B cell (primary cell): ENCODE measurements at regions not wholly inside any gene's neighbourhood (a gene's known extent, or its start where the extent isn't known, plus 50 kb on each side); places are given as distances from the start of the nearest gene placed in this dataset.

Experiments
- ATAC-seq: fragments of 200-7000 bp; cut with Tn5 transposase; one replicate; pipeline ENCODE4 v1.10.0; 2021; ENCODE audit warnings: low read depth, mild to moderate bottlenecking, moderate number of reproducible peaks, moderate library complexity
- CTCF ChIA-PET: fragments of 350-600 bp; sonication (Branson Sonifier 250); formaldehyde crosslinking; loops from one replicate; lab custom pipeline; 2021; ENCODE audit warnings: antibody characterized with exemption, inconsistent platforms; lab: Charles Lee
- POLR2A ChIA-PET: fragments of 350-600 bp; sonication (Branson Sonifier 250); formaldehyde crosslinking; loops from one replicate; lab custom pipeline; 2021; ENCODE audit warnings: antibody characterized with exemption; lab: Charles Lee
- DNase-seq: peaks from one replicate; pipeline ENCODE4 v3.0.0; 2013
- H2AFZ ChIP-seq: 2 replicates; pipeline ENCODE4 v1.6.1; 2012; ENCODE audit warnings: mild to moderate bottlenecking, low read depth, low read length; ENCODE audit not compliant: insufficient read depth, poor library complexity, severe bottlenecking
- H3K27ac ChIP-seq, 2 donors: 1 replicate in 1 of 2; 2 replicates in 1 of 2; pipeline ENCODE4 v1.5.1; 2012 to 2013; ENCODE audit warnings: low read length in 2 of 2, mild to moderate bottlenecking in 2 of 2, moderate library complexity in 1 of 2
- H3K27me3 ChIP-seq, 4 experiments: fragments of 200-600 bp in 1 of 4; sonication (generic) in 1 of 4; replicated peaks in 1 of 4; 1 replicate in 2 of 4; 2 replicates in 2 of 4; pipeline versions ENCODE4 v1.6.1 to v1.7.0; 2013 to 2016; ENCODE audit warnings: low read length in 3 of 4, mild to moderate bottlenecking in 2 of 4, mixed read lengths in 1 of 4, moderate library complexity in 1 of 4; ENCODE audit not compliant: insufficient read depth in 4 of 4, control insufficient read depth in 3 of 4; ENCODE audit errors: control extremely low read depth in 1 of 4
- H3K36me3 ChIP-seq, 2 experiments: replicated peaks in 1 of 2; 1 replicate in 1 of 2; 2 replicates in 1 of 2; pipeline versions ENCODE4 v1.6.1 to v1.7.1; 2013; ENCODE audit warnings: low read length in 1 of 2; ENCODE audit not compliant: insufficient read depth in 2 of 2, control insufficient read depth in 1 of 2; ENCODE audit errors: control extremely low read depth in 1 of 2, extremely low read depth in 1 of 2
- H3K4me1 ChIP-seq, 2 donors: fragments of 200-600 bp in 1 of 2; sonication (generic) in 1 of 2; 1 replicate in 1 of 2; 2 replicates in 1 of 2; pipeline versions ENCODE4 v1.5.1 to v1.6.1; 2013 to 2017; ENCODE audit warnings: low read length in 2 of 2; ENCODE audit not compliant: control insufficient read depth in 2 of 2, insufficient read depth in 2 of 2
- H3K4me2 ChIP-seq: replicated peaks from 2 replicates; pipeline ENCODE3; 2012; ENCODE audit warnings: mild to moderate bottlenecking, low read depth, low read length; ENCODE audit not compliant: poor library complexity, severe bottlenecking
- H3K4me3 ChIP-seq, 5 experiments: fragments of 200-600 bp in 1 of 5; sonication (generic) in 1 of 5; 1 replicate in 3 of 5; 2 replicates in 2 of 5; pipeline versions ENCODE4 v1.5.1 to v1.7.0; 2011 to 2016; ENCODE audit warnings: low read length in 4 of 5, mild to moderate bottlenecking in 4 of 5, low read depth in 2 of 5, control low read depth in 1 of 5, moderate library complexity in 1 of 5; ENCODE audit not compliant: insufficient read depth in 1 of 5; ENCODE audit errors: control extremely low read depth in 1 of 5, extremely low read depth in 1 of 5
- H3K79me2 ChIP-seq: fragments of 200-600 bp; sonication (generic); one replicate; pipeline ENCODE4 v1.6.0; 2016; ENCODE audit warnings: low read length; ENCODE audit not compliant: control insufficient read depth, insufficient read depth
- H3K9ac ChIP-seq: fragments of 200-600 bp; sonication (generic); 2 replicates; pipeline ENCODE4 v1.6.1; 2017; ENCODE audit warnings: mild to moderate bottlenecking, low read length, moderate library complexity
- H3K9me3 ChIP-seq, 3 donors: one replicate each; pipeline versions ENCODE4 v1.6.1 to v1.7.1; 2013; ENCODE audit warnings: low read length in 2 of 3; ENCODE audit not compliant: control insufficient read depth in 2 of 3, insufficient read depth in 1 of 3; ENCODE audit errors: control extremely low read depth in 1 of 3
- H4K20me1 ChIP-seq: 2 replicates; pipeline ENCODE4 v1.6.0; 2012; ENCODE audit warnings: mild to moderate bottlenecking, low read length; ENCODE audit not compliant: insufficient read depth, control insufficient read depth, poor library complexity, severe bottlenecking
- H3K27ac Mint-ChIP-seq: one replicate; pipeline ENCODE4 v1.8.0; 2021; ENCODE audit warnings: mixed read lengths
- H3K27me3 Mint-ChIP-seq: one replicate; pipeline ENCODE4 v1.8.0; 2021; ENCODE audit warnings: mixed read lengths
- H3K4me1 Mint-ChIP-seq: one replicate; pipeline ENCODE4 v1.8.0; 2021; ENCODE audit warnings: mixed read lengths
- H3K4me3 Mint-ChIP-seq: one replicate; pipeline ENCODE4 v1.8.0; 2021; ENCODE audit warnings: mixed read lengths
- H3K9me3 Mint-ChIP-seq: one replicate; pipeline ENCODE4 v1.8.0; 2022; ENCODE audit warnings: mixed read lengths; ENCODE audit not compliant: insufficient read depth
- CTCF ChIP-seq: fragments of 200-600 bp; IDR thresholded peaks from one replicate; pipeline ENCODE4 v1.8.0; 2022; ENCODE audit warnings: antibody characterized with exemption, mild to moderate bottlenecking
- EZH2 ChIP-seq: IDR thresholded peaks from 2 replicates; pipeline ENCODE4 v1.6.1; 2012; ENCODE audit warnings: borderline replicate concordance, low read depth, mild to moderate bottlenecking, moderate library complexity, low read length; ENCODE audit not compliant: insufficient read depth, poor library complexity, severe bottlenecking
- WGBS: methylation state at CpG from one replicate; pipeline ENCODE4 v1.1.5; 2013; ENCODE audit warnings: missing lambda C conversion rate; ENCODE audit not compliant: insufficient coverage; 5-methylcytosine and 5-hydroxymethylcytosine counted together
- intact Hi-C: fragments of 100-400 bp; cut with micrococcal nuclease; formaldehyde crosslinking; loops from one replicate; pipeline ENCODE4 v1.10.0; 2022

DNA sequence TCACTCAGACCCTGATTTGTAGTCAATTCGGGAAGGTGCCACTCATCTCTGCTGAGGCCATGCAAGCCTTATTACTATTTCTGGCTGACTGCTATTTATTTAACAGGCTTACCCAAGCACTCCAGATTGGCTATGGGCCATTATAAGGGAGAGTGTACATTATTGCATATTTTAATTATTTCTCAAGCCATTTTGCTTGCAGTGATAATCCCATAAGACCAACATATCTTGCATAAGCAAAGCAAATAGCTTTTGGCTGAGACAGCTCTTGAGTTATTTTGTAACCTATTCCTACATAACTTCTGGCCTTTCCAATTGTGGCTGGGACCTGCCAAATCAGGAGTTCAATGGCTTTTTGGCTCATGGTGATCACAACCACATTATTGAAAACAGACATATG, 509.6 kb upstream of the USP15 start:
- no CpG with 5 or more reads among the region's 1 CpG for WGBS
- CTCF ChIA-PET = no interaction called here
- no peaks in the 10 kb centered on the region for H3K4me1 Mint-ChIP-seq

GRCh38 chr12:61754214-61754613, 506.0 kb upstream of the USP15 start:
- ATAC-seq (no peak), DNase-seq (no peak)
- Mint-ChIP-seq H3K27ac (no peak overlapping the region), H3K4me3 (no peak overlapping the region), H3K27me3 (no peaks in the 10 kb centered on the region), H3K4me1 (no peaks in the 10 kb centered on the region), H3K9me3 (peaks cover 1% of the 10 kb centered on the region)
- no peaks in the 10 kb centered on the region for H3K79me2 ChIP-seq
- H3K27me3 ChIP-seq = no peaks in the 10 kb centered on the region
- intact Hi-C loops = no loop called here
- H3K9ac ChIP-seq = no peak overlapping the region
- ChIA-PET POLR2A (no interaction called here), CTCF (no interaction called here)
- WGBS = no CpG with 5 or more reads among the region's 1 CpG
- TF ChIP-seq EZH2 (no peak), CTCF (no peak)
- H3K4me1 ChIP-seq = no peaks in the 10 kb centered on the region
- H3K4me2 ChIP-seq = no peak overlapping the region
- H3K27ac ChIP-seq = no peak overlapping the region
- H3K4me3 ChIP-seq = no peak overlapping the region
- H3K36me3 ChIP-seq = no peaks in the 10 kb centered on the region
- no peaks in the 10 kb centered on the region for H4K20me1 ChIP-seq
- H3K9me3 ChIP-seq = no peaks in the 10 kb centered on the region
- H2AFZ ChIP-seq = no peak overlapping the region

More for the DNA sequence above, 509.6 kb upstream of the USP15 start:
- no peaks in the 10 kb centered on the region for H3K27me3 Mint-ChIP-seq
- H3K9ac ChIP-seq = no peak overlapping the region
- peaks cover 0 to 3% (median 0%) of the 10 kb centered on the region in 3 donors for H3K9me3 ChIP-seq
- DNase-seq (no peak), ATAC-seq (no peak)
- no peak overlapping the region for H3K4me2 ChIP-seq
- TF ChIP-seq EZH2 = no peak
- no peak for TF ChIP-seq CTCF
- no peaks in the 10 kb centered on the region for H3K79me2 ChIP-seq
- H3K4me1 ChIP-seq = no peaks in the 10 kb centered on the region
- no peaks in the 10 kb centered on the region for H3K27me3 ChIP-seq
- no peaks in the 10 kb centered on the region for H4K20me1 ChIP-seq
- H3K27ac Mint-ChIP-seq = no peak overlapping the region
- POLR2A ChIA-PET = no interaction called here
- H3K9me3 Mint-ChIP-seq = no peaks in the 10 kb centered on the region
- intact Hi-C loops = no loop called here
- no peak overlapping the region for H3K27ac ChIP-seq
- H3K36me3 ChIP-seq = no peaks in the 10 kb centered on the region
- H3K4me3 Mint-ChIP-seq = no peak overlapping the region
- H2AFZ ChIP-seq = no peak overlapping the region
- no peak overlapping the region for H3K4me3 ChIP-seq
